ENCODE measurements at regions not wholly inside any gene's neighbourhood (a gene's known extent, or its start where the extent isn't known, plus 50 kb on each side); places are given as distances from the start of the nearest gene placed in this dataset.

DNA sequence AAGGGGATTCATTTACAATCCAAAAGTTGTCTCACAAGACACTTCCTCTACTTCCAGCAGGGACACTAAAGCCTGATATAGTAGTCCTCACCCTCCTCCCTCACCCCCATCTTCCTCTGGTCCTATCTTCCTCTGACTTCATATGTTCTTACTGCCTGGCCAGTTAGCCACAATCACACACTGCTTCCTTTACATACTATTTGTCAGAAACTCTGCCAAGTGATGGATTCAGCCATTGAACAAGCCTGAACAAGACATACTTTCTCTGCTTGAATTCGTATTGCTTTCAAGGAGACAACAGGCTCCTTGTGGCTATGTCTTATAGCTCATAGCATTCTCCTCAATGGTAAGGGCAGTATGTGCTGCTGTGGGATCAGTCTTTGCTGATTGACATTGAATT, 672.2 kb downstream of the BCL11A start:
- H3K4me3 Mint-ChIP-seq = no peak overlapping the region
- H3K9me3 Mint-ChIP-seq = peaks cover 0 to 6% (median 2%) of the 10 kb centered on the region in 6 donors
- DNase-seq = no peak
- no peaks in the 10 kb centered on the region for H3K4me1 Mint-ChIP-seq
- H3K27ac Mint-ChIP-seq = no peak overlapping the region
- H3K36me3 Mint-ChIP-seq = no peaks in the 10 kb centered on the region
- H3K27me3 Mint-ChIP-seq (ENCODE audit: low read depth in 3 of 3) = peaks cover 0 to 3% (median 0%) of the 10 kb centered on the region in 3 donors

DNA sequence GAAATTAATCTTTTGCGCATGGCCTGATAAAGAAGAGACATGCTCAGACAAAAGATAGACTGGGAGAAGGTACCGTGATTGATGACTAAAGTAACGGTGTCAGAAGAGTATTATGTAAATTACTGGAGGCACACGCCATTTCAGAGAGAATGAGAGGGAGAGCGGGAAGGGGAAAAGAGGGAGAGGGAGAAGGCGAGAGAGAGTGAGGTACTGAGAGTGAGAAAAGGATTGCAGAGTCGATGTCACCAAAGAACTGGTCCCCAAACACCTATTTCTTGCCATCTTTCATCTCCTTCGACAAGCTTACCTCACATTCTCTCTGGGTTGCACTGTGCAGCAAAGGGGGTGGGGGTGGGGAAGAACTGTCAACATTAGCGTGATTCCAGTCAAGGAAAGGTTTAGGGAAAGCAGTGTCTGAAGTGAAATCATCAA, 673.7 kb downstream of the BCL11A start:
- H3K4me3 Mint-ChIP-seq = no peak overlapping the region
- H3K27ac Mint-ChIP-seq = no peak overlapping the region
- H3K9me3 Mint-ChIP-seq = peaks cover 0 to 7% (median 2%) of the 10 kb centered on the region in 6 donors
- no peaks in the 10 kb centered on the region for H3K4me1 Mint-ChIP-seq
- H3K36me3 Mint-ChIP-seq = no peaks in the 10 kb centered on the region
- no peak for DNase-seq
- no peaks in the 10 kb centered on the region for H3K27me3 Mint-ChIP-seq (ENCODE audit: low read depth in 3 of 3)

DNA sequence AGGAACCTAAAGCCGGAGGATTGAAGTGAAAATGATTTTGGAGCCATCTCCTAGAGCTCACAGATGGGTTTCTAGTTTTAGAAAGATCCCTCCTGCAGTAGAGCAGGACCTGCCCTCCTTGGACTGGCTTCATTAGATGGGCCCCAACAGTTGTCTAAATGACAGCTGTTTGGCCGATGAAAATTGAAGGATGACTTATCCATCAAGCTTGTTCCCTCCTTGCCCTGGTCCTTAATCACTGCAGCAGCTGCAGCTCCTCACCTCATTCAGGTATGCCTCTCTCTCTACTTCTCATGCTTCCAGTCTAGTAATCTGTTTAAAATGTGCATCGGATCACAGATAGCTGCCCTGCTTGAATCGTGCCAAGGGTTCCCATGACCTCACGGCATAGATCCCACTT, 677.6 kb downstream of the BCL11A start:
- peaks cover 0 to 7% (median 2%) of the 10 kb centered on the region in 6 donors for H3K9me3 Mint-ChIP-seq
- H3K36me3 Mint-ChIP-seq = no peaks in the 10 kb centered on the region
- H3K4me1 Mint-ChIP-seq = no peaks in the 10 kb centered on the region

DNA sequence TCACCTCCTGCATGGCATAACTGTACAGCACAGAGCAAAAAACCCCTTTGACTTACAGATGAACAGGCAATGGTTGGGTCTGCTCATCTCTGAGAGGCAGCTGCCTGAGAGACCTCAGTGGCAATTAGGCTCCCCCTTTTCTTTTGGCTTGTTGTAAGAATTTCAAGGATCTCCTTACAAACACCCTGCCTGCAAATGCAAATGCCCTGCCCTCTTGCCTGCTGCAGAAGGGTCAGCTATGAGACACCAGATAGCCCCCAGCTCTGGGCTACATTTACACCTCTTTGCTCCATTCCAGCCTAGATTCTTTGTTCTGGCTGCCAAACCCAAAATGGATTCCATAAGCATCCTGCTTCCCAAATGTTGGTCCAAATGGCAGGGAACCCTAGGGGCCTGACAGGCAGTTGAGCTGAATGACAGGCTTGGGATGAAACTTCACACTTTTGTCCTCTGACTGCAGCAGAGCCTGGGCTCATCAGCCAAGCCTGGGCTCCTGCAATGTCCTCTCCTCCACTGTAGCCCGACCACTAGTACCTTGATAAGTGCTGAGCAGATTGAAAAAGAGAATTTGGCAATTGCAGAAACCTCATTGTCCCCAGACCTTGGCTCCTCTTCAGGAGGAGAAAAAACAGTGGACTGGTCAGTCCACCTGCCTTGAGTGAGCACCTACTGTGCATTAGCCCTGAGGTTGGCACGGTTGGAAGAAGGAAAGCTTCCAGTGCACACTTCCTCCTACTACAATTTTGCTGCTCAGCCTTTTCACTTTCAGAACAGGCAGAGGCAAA, 678.3 kb downstream of the BCL11A start:
- Mint-ChIP-seq H3K4me1 (no peaks in the 10 kb centered on the region), H3K4me3 (no peak overlapping the region), H3K9me3 (peaks cover 0 to 7% (median 2%) of the 10 kb centered on the region in 6 donors), H3K27me3 (ENCODE audit: low read depth in 3 of 3) (peaks cover 0 to 2% (median 1%) of the 10 kb centered on the region in 3 donors), H3K27ac (no peak overlapping the region), H3K36me3 (no peaks in the 10 kb centered on the region)
- no peak for DNase-seq

More for the DNA sequence above, 677.6 kb downstream of the BCL11A start:
- no peak overlapping the region for H3K27ac Mint-ChIP-seq
- DNase-seq = no peak
- H3K27me3 Mint-ChIP-seq (ENCODE audit: low read depth in 3 of 3) = peaks cover 0 to 2% (median 1%) of the 10 kb centered on the region in 3 donors
- H3K4me3 Mint-ChIP-seq = no peak overlapping the region

DNA sequence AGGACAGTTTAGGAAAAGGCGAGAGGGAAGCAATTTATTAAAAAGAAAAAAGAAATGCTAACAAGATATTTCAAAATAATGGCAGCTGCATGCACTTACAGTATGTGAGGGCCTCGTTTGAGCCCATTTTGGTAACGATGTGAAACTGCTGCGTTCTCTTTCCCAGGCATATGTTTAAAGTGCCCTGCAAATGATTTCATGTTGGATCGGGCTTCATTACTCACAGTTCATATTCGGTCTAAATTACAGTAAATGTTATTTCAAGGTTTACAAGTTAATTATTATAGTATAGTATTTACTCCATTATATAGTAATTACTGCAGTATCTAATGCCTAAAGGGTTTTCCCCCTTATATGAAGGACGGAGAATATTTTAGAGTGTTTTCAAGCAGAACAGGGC, 679.1 kb downstream of the BCL11A start:
- Mint-ChIP-seq H3K4me1 (no peaks in the 10 kb centered on the region), H3K27me3 (ENCODE audit: low read depth in 3 of 3) (peaks cover 0 to 2% (median 1%) of the 10 kb centered on the region in 3 donors), H3K27ac (no peak overlapping the region), H3K4me3 (no peak overlapping the region), H3K9me3 (peaks cover 0 to 7% (median under 1%) of the 10 kb centered on the region in 6 donors), H3K36me3 (no peaks in the 10 kb centered on the region)
- no peak for DNase-seq

DNA sequence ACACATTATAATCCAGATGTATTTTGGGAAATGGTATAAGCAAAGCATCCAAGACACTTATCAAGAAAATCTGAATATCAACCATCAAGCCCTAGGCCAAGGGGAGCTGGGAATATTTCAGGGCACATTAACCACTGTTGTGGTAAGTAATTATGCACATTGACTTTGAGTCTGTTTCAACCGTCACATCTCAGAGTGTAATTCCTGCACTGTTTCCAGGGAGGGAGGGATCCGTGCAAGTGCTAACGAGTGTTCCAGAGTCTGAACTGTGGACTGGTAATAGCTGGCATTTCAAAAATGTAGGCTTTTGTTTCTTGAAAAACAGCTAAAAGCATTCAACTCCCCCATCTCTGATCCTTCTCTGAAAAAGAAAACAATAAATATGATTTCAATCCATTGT, 681.6 kb downstream of the BCL11A start:
- Mint-ChIP-seq H3K4me3 (no peak overlapping the region), H3K4me1 (no peaks in the 10 kb centered on the region), H3K27ac (no peak overlapping the region)

DNA sequence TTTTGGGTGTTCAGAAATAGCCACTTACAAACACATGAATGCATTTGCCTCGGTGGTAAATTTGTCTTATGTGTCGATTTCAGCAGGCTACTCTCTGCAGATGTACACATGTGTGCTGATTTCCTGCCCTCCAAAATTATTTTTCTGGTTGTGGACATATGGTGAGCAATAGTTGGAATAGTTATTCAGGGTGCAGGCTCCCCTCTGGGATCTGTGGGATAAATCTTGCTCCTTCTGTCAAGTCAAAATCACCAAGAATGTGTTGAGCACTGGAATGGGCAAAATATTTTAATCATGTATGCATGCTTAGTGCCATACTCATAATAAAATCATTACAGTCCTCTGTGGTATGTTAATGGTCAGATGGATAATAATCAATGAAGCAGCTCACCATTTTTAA, 684.5 kb downstream of the BCL11A start:
- no peak for DNase-seq
- H3K9me3 Mint-ChIP-seq = peaks cover 0 to 2% (median 0%) of the 10 kb centered on the region in 6 donors

More for the DNA sequence above, 681.6 kb downstream of the BCL11A start:
- Mint-ChIP-seq H3K9me3 (peaks cover 0 to 7% (median 0%) of the 10 kb centered on the region in 6 donors), H3K27me3 (ENCODE audit: low read depth in 3 of 3) (peaks cover 0 to 2% (median 1%) of the 10 kb centered on the region in 3 donors), H3K36me3 (no peaks in the 10 kb centered on the region)
- DNase-seq = no peak

DNA sequence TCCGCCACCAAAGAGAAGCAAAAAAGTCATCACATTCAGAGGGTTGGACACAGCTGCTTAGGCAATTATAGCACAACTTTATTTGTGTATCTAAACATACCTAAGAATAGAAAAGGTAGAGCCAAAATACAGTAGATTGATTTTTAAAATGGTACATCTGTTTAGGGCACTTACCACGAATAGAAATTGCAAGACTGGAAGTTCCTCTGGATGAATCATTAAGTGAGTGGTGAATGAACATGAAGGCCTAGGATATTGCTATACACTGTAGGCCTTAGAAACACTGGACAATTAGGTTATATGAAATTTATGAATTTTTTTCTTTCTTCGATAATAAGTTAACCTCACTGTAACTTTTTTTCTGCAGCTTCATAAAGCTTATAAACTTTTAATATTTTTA, 687.0 kb downstream of the BCL11A start:
- Mint-ChIP-seq H3K27me3 (ENCODE audit: low read depth in 3 of 3) (peaks cover 0 to 3% (median 0%) of the 10 kb centered on the region in 3 donors), H3K4me1 (no peaks in the 10 kb centered on the region), H3K9me3 (peaks cover 0 to 10% (median 6%) of the 10 kb centered on the region in 6 donors), H3K4me3 (no peak overlapping the region), H3K27ac (no peak overlapping the region), H3K36me3 (no peaks in the 10 kb centered on the region)
- DNase-seq = no peak

More for the DNA sequence above, 684.5 kb downstream of the BCL11A start:
- H3K27me3 Mint-ChIP-seq (ENCODE audit: low read depth in 3 of 3) = peaks cover 0 to 2% (median 1%) of the 10 kb centered on the region in 3 donors
- no peak overlapping the region for H3K27ac Mint-ChIP-seq
- no peaks in the 10 kb centered on the region for H3K36me3 Mint-ChIP-seq
- H3K4me3 Mint-ChIP-seq = no peak overlapping the region
- no peaks in the 10 kb centered on the region for H3K4me1 Mint-ChIP-seq

DNA sequence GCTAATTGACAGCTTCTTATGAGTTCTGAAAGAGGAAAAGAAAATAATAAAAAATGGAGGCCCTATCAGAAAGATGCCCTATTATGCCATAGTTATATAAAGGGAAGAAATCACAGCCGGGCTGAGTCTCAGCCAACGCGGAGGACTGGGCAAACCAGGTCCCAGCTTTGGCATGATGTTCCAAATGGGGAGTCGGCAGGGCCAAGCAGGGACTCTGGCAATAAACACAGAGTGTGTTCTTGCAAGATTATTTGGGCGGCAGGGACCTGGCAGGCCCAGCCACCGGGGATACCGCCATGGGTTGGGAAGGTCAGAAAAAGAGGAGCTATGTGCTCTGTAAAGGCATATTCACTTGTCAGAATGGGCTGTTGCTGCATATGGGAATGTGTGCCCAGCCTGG, 694.9 kb downstream of the BCL11A start:
- Mint-ChIP-seq H3K27me3 (ENCODE audit: low read depth in 3 of 3) (peaks cover 0 to 2% (median 1%) of the 10 kb centered on the region in 3 donors), H3K27ac (no peak overlapping the region), H3K9me3 (peaks cover 0 to 10% (median 6%) of the 10 kb centered on the region in 6 donors), H3K36me3 (no peaks in the 10 kb centered on the region), H3K4me3 (no peak overlapping the region), H3K4me1 (no peaks in the 10 kb centered on the region)
- no peak for DNase-seq

DNA sequence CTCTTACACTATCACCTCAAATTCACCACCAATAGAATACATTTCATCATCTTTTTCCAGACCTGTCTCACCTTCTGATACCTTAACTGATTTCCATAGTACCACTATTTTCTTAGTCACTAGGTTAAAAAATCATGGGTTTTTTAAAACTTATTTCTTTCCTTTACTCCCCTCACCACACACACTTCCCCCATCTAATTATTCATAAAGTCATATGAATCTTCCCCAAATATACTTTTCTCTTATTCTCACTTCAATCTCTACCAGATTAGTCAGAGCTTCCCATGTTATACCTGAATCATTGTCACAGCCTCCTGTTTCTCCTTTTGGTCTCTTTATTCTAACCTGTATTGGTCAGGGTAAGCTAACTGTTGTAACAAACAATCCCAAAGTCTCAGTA, 696.3 kb downstream of the BCL11A start:
- Mint-ChIP-seq H3K36me3 (no peaks in the 10 kb centered on the region), H3K9me3 (peaks cover 0 to 6% (median 3%) of the 10 kb centered on the region in 6 donors), H3K4me3 (no peak overlapping the region), H3K27ac (no peak overlapping the region), H3K27me3 (ENCODE audit: low read depth in 3 of 3) (peaks cover 0 to 2% (median 1%) of the 10 kb centered on the region in 3 donors), H3K4me1 (peaks cover 0 to under 1% of the 10 kb centered on the region in 2 donors)
- no peak for DNase-seq

DNA sequence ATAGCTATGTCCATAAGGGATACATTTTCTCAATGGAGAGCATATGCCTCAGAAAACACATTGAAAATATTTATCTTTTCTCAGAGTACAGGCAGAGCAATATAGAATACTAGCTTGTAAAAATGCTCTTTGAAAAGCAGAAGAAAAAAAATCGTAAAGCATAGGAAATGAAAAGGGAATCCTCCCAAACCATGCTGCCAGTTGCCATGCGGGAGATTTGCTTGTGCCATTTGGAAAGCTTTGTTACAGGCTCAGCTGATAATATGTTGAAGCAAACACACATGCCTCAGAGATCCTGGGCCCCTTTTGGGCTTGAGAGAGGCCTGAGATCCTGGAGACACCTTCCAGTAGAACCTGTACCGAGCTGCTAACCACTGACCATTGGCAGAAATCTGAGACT, 697.1 kb downstream of the BCL11A start:
- no peak overlapping the region for H3K27ac Mint-ChIP-seq
- DNase-seq = no peak
- peaks cover 0 to 4% (median 0%) of the 10 kb centered on the region in 6 donors for H3K9me3 Mint-ChIP-seq
- no peak overlapping the region for H3K4me3 Mint-ChIP-seq
- peaks cover 0 to 2% (median 0%) of the 10 kb centered on the region in 3 donors for H3K27me3 Mint-ChIP-seq (ENCODE audit: low read depth in 3 of 3)
- H3K4me1 Mint-ChIP-seq = peaks cover 3 to 6% of the 10 kb centered on the region in 2 donors
- no peaks in the 10 kb centered on the region for H3K36me3 Mint-ChIP-seq

DNA sequence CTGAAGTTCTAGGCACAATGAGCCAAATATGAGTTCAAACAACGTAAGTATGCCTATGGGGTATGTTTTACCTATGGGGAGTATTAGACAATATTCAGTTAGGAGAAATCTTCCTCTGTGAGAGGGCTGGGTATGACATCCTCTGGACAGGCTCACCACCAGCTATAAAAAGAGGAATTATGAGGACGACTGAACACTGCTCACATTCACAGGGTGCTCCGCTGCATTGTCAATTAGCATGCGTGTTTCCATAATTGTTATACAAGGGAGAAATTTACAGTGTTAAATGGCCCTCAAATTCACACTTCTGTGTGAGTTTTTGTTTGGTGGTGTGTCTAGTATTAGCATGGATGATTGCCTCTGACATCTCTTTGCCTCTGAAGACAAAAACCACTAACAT, 700.4 kb downstream of the BCL11A start:
- no peak overlapping the region for H3K27ac Mint-ChIP-seq
- no peaks in the 10 kb centered on the region for H3K36me3 Mint-ChIP-seq
- no peaks in the 10 kb centered on the region for H3K27me3 Mint-ChIP-seq (ENCODE audit: low read depth in 3 of 3)
- DNase-seq = no peak
- peaks cover 3 to 6% of the 10 kb centered on the region in 2 donors for H3K4me1 Mint-ChIP-seq
- no peak overlapping the region for H3K4me3 Mint-ChIP-seq
- H3K9me3 Mint-ChIP-seq = peaks cover 0 to 4% (median 0%) of the 10 kb centered on the region in 6 donors

DNA sequence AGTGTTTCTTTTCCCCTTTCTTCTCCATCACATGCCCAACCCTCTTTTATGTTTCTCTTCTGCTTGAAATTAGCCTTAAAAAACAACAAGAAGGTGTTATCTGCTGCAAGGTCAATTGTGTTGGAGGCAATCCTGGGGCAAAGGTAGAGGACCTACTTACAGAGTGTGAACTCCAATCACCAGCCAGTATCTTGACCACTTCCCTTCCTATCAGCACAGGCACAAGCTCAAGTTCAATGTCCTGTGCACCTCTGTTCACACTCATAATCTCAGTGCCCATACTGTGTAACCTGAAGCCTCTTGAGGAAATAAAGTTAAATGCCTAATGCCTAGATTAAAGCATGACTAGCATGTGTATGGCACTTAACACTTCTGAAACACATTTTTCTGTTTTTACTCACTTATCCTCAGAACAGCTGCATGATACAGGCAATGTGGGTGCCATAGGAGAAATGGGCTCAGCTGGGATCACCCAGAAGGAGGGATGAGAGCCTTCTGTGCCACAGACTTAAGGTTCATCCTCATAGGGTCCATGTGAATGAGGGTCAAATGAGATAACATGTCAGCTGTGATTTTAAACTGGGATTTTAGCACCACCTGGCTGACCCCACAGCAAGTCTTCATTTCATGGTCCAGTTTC, 701.5 kb downstream of the BCL11A start:
- Mint-ChIP-seq H3K27ac (no peak overlapping the region), H3K9me3 (peaks cover 0 to 4% (median 0%) of the 10 kb centered on the region in 6 donors), H3K36me3 (no peaks in the 10 kb centered on the region), H3K27me3 (ENCODE audit: low read depth in 3 of 3) (peaks cover 0 to 2% (median 0%) of the 10 kb centered on the region in 3 donors), H3K4me1 (peaks cover 3 to 6% of the 10 kb centered on the region in 2 donors), H3K4me3 (no peak overlapping the region)
- no peak for DNase-seq

DNA sequence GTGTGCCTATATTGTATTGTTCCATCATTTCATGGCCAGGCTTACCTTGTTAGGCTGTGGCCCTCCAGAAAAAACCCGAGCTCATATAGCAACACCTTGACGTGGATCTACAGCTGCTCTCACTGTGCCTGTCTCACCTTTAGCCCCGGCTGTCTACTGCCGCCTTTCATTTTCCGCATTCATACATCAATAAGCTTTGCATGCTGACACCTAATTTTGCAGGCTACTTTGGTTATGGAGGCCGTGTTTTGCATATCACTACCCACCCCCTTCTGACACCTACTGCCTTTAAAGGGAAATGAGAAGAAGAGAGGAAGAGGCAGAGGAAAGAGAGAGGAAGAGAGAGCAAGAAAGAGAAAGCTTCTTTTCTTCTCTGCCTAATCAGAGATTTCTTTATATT, 702.9 kb downstream of the BCL11A start:
- H3K4me3 Mint-ChIP-seq = no peak overlapping the region

More for the DNA sequence above, 702.9 kb downstream of the BCL11A start:
- H3K27ac Mint-ChIP-seq = no peak overlapping the region
- no peak for DNase-seq
- no peaks in the 10 kb centered on the region for H3K36me3 Mint-ChIP-seq
- peaks cover 0 to 4% (median 0%) of the 10 kb centered on the region in 6 donors for H3K9me3 Mint-ChIP-seq
- H3K4me1 Mint-ChIP-seq = peaks cover 3 to 6% of the 10 kb centered on the region in 2 donors
- peaks cover 0 to 2% (median 0%) of the 10 kb centered on the region in 3 donors for H3K27me3 Mint-ChIP-seq (ENCODE audit: low read depth in 3 of 3)

All from immature natural killer cell (primary cell).